ENCODE measurements at regions not wholly inside any gene's neighbourhood (a gene's known extent, or its start where the extent isn't known, plus 50 kb on each side); places are given as distances from the start of the nearest gene placed in this dataset.

DNA sequence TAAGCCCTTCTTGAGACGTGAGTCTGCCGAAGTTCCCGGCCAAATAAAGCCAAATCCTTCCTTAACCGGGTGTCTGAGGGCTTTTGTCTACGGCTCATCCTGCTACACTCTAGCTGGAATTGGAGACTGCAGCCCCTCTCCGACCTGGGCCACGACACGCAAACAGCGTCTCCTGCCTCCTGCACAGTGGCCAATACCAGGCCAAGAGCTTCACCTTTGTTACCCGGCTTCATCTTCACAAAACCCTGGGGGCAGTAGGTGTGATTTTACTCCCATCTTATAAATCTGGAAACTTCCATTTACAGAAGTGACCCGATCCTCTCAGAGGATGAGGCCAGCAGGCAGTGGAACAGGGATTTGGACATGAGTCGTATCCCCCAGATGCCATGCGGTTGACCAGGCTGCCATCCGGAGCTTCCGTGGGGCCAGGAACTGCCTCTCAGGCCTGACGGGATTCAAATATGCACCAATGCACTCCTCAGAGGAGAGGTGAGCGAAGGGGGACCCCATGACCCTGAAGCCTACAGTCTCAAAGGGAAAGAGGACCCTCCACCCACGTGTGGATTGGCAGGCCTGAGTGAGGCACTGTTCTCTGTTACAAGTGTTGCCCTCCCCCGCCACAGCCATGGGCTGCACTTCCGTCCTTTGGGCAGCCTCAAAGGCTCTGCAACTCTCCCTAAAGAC, 53.2 kb upstream of the KLF13 start:
- no peak for ATAC-seq
- no peak for TF ChIP-seq EP300 (IDR thresholded peaks at IDR 0.05)
- no peak for TF ChIP-seq POLR2A (IDR thresholded peaks at IDR 0.05)
- TF ChIP-seq, protein P1, sequence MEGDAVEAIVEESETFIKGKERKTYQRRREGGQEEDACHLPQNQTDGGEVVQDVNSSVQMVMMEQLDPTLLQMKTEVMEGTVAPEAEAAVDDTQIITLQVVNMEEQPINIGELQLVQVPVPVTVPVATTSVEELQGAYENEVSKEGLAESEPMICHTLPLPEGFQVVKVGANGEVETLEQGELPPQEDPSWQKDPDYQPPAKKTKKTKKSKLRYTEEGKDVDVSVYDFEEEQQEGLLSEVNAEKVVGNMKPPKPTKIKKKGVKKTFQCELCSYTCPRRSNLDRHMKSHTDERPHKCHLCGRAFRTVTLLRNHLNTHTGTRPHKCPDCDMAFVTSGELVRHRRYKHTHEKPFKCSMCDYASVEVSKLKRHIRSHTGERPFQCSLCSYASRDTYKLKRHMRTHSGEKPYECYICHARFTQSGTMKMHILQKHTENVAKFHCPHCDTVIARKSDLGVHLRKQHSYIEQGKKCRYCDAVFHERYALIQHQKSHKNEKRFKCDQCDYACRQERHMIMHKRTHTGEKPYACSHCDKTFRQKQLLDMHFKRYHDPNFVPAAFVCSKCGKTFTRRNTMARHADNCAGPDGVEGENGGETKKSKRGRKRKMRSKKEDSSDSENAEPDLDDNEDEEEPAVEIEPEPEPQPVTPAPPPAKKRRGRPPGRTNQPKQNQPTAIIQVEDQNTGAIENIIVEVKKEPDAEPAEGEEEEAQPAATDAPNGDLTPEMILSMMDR (IDR thresholded peaks at IDR 0.05): no peak
- TF ChIP-seq POLR2AphosphoS5 (IDR thresholded peaks at IDR 0.05): no peak
- no peaks in the 10 kb centered on the region for H3K27me3 ChIP-seq
- no peak overlapping the region for H3K27ac ChIP-seq
- WGBS, 2 donors (ENCODE audit: low coverage in 1 of 2): 89 to 96% methylated on average over 5 to 6 of the region's 20 CpGs
- H3K9me3 ChIP-seq: no peaks in the 10 kb centered on the region
- H3K4me3 ChIP-seq: no peak overlapping the region
- H3K4me1 ChIP-seq: no peaks in the 10 kb centered on the region
- H3K36me3 ChIP-seq: no peaks in the 10 kb centered on the region

DNA sequence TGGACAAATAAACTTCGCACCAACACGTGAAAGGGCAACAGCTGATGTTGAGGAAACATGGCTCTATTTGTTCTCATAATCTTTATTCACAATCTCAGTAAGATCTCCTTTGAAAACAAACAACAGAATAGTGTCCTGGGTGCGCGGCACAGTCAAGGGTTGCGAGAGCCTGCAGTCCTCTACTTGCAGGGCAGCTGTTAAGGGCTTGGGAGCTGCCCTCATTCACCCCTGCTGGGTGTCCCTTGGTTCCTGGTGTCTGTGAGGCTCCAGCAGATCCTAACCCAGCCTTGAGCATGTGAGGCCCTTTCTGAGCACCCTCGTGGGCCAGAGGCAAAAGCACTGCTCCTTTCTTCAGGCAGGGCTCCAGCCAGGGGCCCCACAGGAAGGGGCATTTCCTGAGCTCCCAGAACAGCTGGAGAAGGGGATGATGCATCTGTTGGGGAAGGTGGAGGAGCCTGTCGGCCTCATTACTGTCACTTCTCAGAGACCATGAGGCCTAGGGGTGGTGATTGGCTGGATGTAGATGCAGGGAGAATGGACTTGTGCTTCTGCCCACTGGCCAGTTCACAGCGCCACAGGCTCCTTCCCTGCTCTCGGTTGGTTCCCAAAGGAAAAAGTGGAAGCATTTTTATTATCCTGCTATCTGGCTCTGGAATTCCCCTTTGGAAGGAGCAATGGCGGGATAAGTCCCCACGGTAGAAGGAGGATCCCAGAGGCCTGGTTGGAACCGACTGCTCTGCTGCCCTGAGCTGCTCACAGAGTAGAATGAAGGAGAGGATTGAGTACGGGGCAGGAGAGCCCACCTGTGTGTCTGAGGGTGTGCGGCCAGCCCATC, 51.9 kb upstream of the KLF13 start:
- Histone ChIP-seq H3K4me3 (no peak overlapping the region), H3K9me3 (no peaks in the 10 kb centered on the region), H3K4me1 (no peaks in the 10 kb centered on the region), H3K36me3 (no peaks in the 10 kb centered on the region), H3K27me3 (no peaks in the 10 kb centered on the region), H3K27ac (no peak overlapping the region)
- TF ChIP-seq, protein P1 (IDR thresholded peaks at IDR 0.05): no peak
- TF ChIP-seq POLR2AphosphoS5 (IDR thresholded peaks at IDR 0.05): no peak
- TF ChIP-seq POLR2A (IDR thresholded peaks at IDR 0.05): no peak
- TF ChIP-seq EP300 (IDR thresholded peaks at IDR 0.05): no peak
- no peak for ATAC-seq
- WGBS, 2 donors (ENCODE audit: low coverage in 1 of 2): 93% methylated on average over 8 of the region's 14 CpGs; no CpG with 5 or more reads in 1 of the 2 donors

DNA sequence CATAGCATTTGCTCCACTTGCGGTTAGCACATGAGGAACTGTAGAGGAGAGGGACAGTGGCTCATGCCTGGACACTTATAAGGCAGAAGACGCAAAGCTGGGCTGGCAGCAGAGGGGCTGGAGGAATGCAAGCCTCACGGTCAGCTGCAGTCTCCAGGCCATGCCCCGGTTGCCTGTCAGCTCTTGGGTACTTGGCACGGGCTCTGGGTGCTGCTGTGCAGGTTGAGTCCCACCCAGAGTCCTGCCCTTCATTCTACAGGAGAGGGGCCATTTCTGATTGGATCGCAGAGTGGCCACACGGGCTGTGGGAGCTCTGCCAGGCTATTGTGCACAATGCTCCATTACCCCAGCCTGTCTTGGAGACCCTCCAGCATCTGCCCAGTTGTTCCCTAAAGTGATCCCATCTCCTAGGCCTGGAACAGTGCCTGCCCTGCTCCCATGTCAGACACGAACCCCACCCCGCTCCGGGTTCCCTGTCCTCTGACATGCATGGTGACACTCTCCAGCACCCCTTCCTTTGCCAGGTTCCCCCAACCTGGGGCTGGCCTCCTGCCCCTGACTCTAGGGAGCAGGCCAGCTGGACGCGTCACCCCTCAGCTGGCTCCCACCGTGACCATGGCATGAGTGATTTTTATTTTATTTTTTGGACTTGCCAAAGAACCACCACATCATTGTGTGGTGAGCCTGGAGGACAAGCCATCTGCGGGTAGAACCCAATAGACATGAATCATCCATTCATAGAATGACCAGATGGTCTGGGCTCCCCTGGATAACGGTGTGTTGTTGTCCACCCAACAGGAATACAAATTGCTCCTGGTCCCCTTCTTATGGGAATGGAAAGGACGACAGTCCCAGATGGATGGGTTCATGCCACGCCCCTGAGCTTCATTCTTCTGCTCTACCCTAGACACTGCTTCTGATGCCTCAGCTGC, 51.0 kb upstream of the KLF13 start:
- no peak overlapping the region for H3K27ac ChIP-seq
- TF ChIP-seq EP300 (IDR thresholded peaks at IDR 0.05) (no peak), POLR2A (IDR thresholded peaks at IDR 0.05) (no peak), POLR2AphosphoS5 (IDR thresholded peaks at IDR 0.05) (no peak)
- TF ChIP-seq, protein P1 (IDR thresholded peaks at IDR 0.05): no peak
- H3K9me3 ChIP-seq: no peaks in the 10 kb centered on the region
- no peaks in the 10 kb centered on the region for H3K36me3 ChIP-seq
- no peak overlapping the region for H3K4me3 ChIP-seq
- H3K4me1 ChIP-seq: no peaks in the 10 kb centered on the region
- no peaks in the 10 kb centered on the region for H3K27me3 ChIP-seq
- ATAC-seq: no peak
- 88 to 91% methylated on average over 9 to 11 of the region's 17 CpGs for WGBS, 2 donors (ENCODE audit: low coverage in 1 of 2)

DNA sequence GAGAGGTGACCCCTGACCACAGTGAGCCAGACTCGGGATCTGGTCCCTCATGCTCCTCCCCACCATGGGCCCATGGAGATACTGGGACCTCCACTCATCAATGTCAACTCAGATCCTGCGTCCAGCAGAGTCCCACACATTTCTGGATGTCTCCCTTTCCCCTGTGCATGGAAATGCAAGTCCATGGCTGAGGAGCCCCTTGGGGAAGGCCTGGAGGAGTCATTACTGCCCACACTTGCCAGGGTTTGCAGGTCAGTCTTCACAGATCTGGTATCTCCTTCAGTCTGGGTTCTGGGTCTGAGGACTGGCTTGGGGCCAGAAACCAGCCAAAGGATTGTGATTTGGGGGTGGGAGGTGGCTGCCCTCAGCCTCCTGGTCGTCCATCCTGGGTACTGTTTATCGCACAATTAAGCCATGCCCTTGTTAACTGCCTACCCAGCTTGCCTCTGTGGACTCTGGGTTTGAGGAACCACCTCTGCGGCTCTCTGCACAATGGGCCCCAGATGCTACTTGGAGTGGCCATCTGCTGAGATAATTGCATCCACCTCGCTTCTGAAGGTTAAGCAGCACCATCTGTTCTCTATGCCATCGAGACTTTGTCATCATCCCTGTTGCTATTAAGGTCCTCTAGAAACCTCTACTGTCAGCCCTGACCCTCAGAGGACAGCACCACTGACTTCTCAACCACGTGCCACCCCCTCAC, 49.9 kb upstream of the KLF13 start:
- no peaks in the 10 kb centered on the region for H3K27me3 ChIP-seq
- no peak overlapping the region for H3K27ac ChIP-seq
- H3K4me3 ChIP-seq: no peak overlapping the region
- no peak for TF ChIP-seq EP300 (IDR thresholded peaks at IDR 0.05)
- TF ChIP-seq POLR2A (IDR thresholded peaks at IDR 0.05): no peak
- no peak for TF ChIP-seq POLR2AphosphoS5 (IDR thresholded peaks at IDR 0.05)
- TF ChIP-seq, protein P1 (IDR thresholded peaks at IDR 0.05): no peak
- 83 to 96% methylated on average over 5 to 6 of the region's 8 CpGs for WGBS, 2 donors (ENCODE audit: low coverage in 1 of 2)
- no peak for ATAC-seq
- H3K9me3 ChIP-seq: no peaks in the 10 kb centered on the region
- no peaks in the 10 kb centered on the region for H3K36me3 ChIP-seq
- H3K4me1 ChIP-seq: no peaks in the 10 kb centered on the region
